Medulla oblongata (tissue), 1 donor: ENCODE measurements at regions not wholly inside any gene's neighbourhood (a gene's known extent, or its start where the extent isn't known, plus 50 kb on each side); places are given as distances from the start of the nearest gene placed in this dataset.
"Not testable (repeated sequence)": the region's sequence is repeated elsewhere in the genome, so short reads cannot be mapped to it uniquely, and the experiment has no call there.

Source experiments
- DNase-seq: peaks from one replicate; pipeline ENCODE4 v3.0.0-alpha.2; 2015; ENCODE audit errors: extremely low spot score

GRCh38 chr3:110473405-110473804, 598.2 kb upstream of the NECTIN3 start:
- no peak for DNase-seq

- no peak for DNase-seq
Observed at GRCh38 chr3:110474397-110474796, 597.2 kb upstream of the NECTIN3 start.

GRCh38 chr3:110478377-110479054, 593.1 kb upstream of the NECTIN3 start:
- DNase-seq, result no peak

GRCh38 chr3:110479731-110480130, 591.9 kb upstream of the NECTIN3 start:
- DNase-seq, result no peak

- DNase-seq, result no peak
Observed at GRCh38 chr3:110485389-110485788, 586.2 kb upstream of the NECTIN3 start.

- DNase-seq, result no peak
Observed at GRCh38 chr3:110487840-110488239, 583.8 kb upstream of the NECTIN3 start.

- DNase-seq, result no peak
Observed at GRCh38 chr3:110491413-110491812, 580.2 kb upstream of the NECTIN3 start.

GRCh38 chr3:110492876-110493275, 578.7 kb upstream of the NECTIN3 start:
- DNase-seq, result no peak

GRCh38 chr3:110493438-110494092, 578.1 kb upstream of the NECTIN3 start:
- DNase-seq, result no peak

GRCh38 chr3:110494093-110494490, 577.5 kb upstream of the NECTIN3 start:
- DNase-seq, result no peak

- no peak for DNase-seq
Observed at GRCh38 chr3:110494728-110495127, 576.9 kb upstream of the NECTIN3 start.

- no peak for DNase-seq
Observed at GRCh38 chr3:110495201-110495927, 576.3 kb upstream of the NECTIN3 start.

GRCh38 chr3:110504401-110504800, 567.2 kb upstream of the NECTIN3 start:
- DNase-seq, result no peak

GRCh38 chr3:110504901-110505300, 566.7 kb upstream of the NECTIN3 start:
- DNase-seq, result no peak

- DNase-seq, result no peak
Observed at GRCh38 chr3:110506890-110507289, 564.7 kb upstream of the NECTIN3 start.

- DNase-seq, result not testable (repeated sequence)
Observed at GRCh38 chr3:110507570-110507969, 564.0 kb upstream of the NECTIN3 start.

GRCh38 chr3:110512961-110513360, 558.7 kb upstream of the NECTIN3 start:
- DNase-seq, result no peak

- DNase-seq, result no peak
Observed at GRCh38 chr3:110518031-110518430, 553.6 kb upstream of the NECTIN3 start.

GRCh38 chr3:110519071-110519470, 552.5 kb upstream of the NECTIN3 start:
- DNase-seq, result no peak

- no peak for DNase-seq
Observed at GRCh38 chr3:110521019-110521418, 550.6 kb upstream of the NECTIN3 start.

- not testable (repeated sequence) for DNase-seq
Observed at GRCh38 chr3:110525558-110526064, 546.0 kb upstream of the NECTIN3 start.
